Endometrial microvascular endothelial cells (primary cell): ENCODE measurements at regions not wholly inside any gene's neighbourhood (a gene's known extent, or its start where the extent isn't known, plus 50 kb on each side); places are given as distances from the start of the nearest gene placed in this dataset.

Experiments
- in situ Hi-C: cut with HindIII; loops from 2 replicates; pipeline ENCODE4 v1.10.0; 2017; ENCODE audit warnings: low sequenced_read_pairs, low pct_unique_long_range_greater_than_20kb; ENCODE audit errors: inconsistent ontology term

- in situ Hi-C loops: no loop called here
These were observed 123.1 kb downstream of the DKK1 start for GRCh38 chr10:52437205-52437646.

DNA sequence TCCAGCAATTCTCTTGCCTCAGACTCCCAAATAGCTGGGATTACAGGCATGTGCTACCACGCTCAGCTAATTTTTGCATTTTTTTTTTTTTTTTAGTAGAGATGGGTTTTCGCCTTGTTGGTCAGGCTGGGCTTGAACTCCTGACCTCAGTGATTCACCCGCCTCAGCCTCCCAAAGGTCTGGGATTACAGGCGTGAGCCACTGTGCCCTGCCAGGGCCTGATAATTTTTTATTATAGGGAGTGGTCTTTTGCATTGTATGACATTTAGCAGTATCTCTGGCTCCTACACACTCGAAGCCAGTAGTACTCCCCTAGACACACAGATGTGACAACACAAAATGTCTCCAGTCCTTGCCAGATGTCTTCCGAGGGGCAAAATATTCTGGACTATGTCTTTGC, 124.0 kb downstream of the DKK1 start:
- in situ Hi-C loops: no loop called here

DNA sequence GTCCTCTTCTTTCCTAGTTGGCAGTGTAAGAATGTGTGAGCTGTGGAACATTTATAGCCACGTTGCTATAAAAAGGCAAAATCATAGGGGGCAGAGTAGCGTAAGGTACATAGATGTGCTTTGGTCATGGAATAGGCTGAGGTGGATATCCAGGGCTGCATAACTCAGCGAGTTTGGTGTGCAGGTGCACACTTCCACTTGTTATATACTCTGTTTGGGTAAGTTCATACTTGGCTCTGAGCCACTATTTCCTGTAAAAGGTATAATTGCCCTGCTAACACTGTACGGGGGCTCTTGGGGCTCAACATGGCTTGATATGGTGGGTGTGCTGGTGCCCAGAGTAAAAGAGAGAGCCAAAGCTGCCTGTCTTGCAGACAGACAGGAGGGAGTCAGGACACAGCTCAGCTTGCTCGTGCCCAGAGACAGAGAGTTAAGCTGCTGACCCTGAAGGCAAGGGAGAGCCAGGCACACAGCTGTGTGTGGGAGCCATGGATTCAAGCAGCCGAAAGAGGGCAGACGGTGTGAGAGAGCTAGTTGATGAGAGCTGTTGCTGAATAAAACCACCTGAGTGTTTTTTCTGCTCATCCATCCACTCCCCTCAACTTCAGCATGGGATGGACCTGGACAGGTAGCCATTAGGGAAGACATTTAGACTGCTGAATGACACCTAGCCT, 126.7 kb downstream of the DKK1 start:
- in situ Hi-C loops: no loop called here

DNA sequence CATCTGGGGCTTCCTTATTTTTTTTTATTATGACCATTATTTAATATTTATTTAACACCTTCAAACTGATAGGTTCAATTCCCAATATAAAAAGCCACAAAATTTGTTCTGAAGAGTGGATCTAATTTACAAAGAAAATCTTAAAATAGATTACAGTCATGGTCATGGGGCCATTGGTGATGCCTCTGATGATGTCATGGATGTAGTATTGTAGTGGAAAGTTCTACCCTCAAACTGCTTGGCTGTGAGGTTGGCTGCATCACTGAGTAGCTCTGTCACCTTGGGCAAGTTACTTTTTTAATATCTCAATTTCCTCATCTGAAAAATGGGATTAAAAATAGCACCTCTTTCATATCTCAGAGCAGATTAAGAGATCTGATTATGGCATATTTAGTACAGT, 128.5 kb downstream of the DKK1 start:
- in situ Hi-C loops: no loop called here

- in situ Hi-C loops: no loop called here
These were observed 129.6 kb downstream of the DKK1 start for GRCh38 chr10:52443419-52444388.

- in situ Hi-C loops: no loop called here
These were observed 132.3 kb downstream of the DKK1 start for GRCh38 chr10:52446391-52446790.

DNA sequence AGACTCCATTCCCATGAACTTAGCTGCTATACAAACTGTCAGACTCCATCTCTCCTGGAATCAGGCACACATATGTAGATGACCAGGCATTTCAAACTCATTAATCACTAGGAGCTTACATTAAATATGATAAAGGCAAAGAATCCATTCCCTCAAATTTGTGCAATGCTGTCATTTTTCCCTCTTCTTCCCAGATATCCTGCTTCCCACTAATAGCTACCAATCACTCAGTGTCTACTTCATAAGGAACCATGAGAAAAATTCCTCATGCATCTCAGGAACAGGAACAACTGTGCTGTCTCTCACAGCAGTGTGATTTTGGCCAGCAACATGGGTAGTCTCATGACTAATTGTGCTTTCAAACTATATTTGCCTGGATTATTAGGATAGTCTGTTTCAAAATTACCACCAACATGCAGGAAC, 133.9 kb downstream of the DKK1 start:
- in situ Hi-C loops: no loop called here

- in situ Hi-C loops: no loop called here
These were observed 136.7 kb downstream of the DKK1 start for GRCh38 chr10:52450762-52451291.

DNA sequence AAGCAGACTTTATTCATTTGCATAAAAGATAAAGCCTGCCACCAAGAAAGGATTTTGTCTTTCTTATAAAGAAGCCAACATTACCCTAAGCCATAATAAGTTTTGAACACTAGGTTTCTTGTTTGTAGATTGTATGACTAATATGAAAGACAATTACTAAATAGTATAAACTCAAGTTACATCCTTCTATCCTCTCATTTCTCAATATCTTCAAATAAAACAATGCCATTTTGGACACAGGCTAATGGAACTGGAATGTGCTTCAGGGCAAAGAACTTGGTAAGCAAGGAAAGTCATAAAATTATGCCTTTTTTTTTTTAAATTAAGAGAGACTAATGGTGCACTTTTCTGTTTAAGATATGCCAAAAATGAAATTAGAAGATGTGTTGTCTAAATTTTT, 137.7 kb downstream of the DKK1 start:
- in situ Hi-C loops: no loop called here

DNA sequence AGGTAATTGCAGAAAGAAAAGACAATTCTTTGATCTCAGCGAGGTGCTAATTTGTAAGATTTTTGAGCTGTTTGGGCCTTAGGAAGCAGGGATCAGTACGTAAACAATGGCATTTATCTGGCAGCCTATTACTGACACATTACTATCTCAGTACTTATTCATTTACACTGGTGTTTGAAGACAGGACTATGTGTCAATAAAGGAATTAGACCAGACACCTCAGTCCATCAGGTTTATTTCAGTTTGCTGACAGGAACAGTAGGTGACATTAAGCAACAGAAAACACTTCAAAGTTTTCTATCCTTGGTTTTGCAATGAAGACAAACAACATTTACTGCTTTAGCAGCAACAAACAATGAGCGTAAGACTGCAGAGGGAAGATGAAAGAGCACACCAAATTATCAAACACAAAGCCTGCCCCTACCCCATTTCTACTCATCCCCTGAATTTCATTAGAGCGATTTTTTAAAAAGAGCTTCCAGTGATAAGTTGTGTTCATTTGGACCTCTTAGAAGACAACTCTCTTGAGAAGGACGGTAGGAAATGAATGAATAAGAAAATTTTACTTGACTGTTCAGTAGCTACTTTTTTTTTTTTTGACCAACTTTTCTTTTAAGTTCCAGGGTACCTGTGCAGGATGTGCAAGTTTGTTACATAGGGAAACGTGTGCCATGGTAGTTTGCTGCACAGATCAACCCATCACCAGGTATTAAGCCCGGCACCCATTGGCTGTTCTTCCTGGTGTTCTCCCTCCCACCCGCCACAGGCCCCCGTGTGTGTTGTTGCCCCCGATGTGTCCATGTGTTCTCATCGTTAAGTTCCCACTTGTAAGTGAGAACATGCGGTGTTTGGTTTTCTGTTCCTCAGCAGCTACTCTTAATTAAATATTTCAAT, 138.8 kb downstream of the DKK1 start:
- in situ Hi-C loops: no loop called here

- in situ Hi-C loops: no loop called here
These were observed 139.4 kb downstream of the DKK1 start for GRCh38 chr10:52453501-52453900.

DNA sequence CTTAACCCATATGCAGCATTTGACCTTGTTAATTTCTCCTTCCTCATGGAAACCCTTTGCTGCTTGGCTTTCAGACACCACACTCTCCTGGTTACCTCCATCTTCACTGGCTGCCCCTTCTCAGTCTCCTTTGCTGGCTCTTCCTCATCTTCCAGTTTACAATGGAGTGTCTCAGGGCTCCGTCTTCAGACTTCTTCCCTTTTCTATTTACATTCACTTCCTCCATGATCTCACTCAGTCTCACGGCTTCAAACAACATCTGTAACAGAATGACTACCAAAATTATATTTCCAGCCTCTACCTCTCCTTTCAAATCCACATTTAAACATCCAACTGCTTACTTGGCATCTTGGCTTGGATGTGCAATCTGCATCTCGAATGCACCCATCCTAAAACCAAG, 140.4 kb downstream of the DKK1 start:
- in situ Hi-C loops: no loop called here

DNA sequence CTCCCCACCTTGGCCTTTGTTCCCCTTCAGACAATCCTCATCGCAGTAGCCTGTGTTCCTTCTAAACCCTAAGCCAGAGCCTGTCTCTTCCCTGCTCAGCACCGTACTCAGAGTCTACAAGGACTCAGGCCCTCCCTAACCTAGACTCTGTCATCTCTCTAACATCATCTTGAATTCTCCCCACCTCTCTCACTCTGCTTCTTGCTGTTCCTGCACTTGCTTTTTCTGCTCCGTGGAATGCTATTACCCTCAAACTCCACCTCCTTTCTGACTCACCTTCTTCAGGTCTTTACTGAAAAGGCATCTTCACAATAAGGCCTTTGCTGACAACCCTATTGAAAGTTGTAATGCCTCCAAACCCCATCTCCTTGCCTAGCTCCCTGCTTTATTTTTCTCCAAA, 141.0 kb downstream of the DKK1 start:
- in situ Hi-C loops: no loop called here

DNA sequence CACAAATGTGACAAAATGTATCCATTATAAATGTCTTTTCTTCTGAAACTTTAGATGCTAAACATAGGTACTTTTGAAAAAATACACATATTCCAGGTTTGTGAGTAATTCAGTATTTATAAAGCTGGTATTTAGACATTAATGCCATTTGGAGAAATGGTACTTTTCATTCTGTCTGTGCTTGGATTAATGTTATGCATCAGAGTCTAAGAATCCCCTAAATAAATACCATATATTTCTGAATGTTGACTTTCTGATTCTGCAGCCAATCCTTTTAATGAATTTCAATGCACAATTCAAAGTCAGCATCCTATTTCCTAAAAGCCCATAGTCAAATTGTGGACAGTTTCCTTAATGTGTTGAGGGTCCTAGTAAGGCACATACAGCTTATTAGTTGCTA, 145.0 kb downstream of the DKK1 start:
- in situ Hi-C loops: no loop called here

DNA sequence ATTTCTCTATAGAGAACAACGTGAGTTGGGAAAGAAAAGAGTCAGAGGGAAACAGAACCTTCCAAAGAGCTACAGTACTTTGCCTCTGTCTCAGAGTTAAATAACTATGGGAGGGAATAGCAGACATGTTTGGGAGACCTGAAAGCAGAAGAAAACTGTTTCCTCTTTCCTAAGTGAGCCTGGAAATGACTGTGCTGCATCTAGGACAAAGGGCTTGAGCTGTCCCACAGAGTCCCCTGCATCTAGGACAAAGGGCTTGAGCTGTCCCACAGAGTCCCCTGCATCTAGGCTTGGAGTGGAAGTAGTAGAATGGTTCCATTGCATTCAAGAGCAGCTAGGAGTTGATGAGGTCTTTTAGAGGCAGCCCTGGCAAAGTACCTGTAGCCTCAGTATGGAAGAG, 149.7 kb downstream of the DKK1 start:
- in situ Hi-C loops: no loop called here

DNA sequence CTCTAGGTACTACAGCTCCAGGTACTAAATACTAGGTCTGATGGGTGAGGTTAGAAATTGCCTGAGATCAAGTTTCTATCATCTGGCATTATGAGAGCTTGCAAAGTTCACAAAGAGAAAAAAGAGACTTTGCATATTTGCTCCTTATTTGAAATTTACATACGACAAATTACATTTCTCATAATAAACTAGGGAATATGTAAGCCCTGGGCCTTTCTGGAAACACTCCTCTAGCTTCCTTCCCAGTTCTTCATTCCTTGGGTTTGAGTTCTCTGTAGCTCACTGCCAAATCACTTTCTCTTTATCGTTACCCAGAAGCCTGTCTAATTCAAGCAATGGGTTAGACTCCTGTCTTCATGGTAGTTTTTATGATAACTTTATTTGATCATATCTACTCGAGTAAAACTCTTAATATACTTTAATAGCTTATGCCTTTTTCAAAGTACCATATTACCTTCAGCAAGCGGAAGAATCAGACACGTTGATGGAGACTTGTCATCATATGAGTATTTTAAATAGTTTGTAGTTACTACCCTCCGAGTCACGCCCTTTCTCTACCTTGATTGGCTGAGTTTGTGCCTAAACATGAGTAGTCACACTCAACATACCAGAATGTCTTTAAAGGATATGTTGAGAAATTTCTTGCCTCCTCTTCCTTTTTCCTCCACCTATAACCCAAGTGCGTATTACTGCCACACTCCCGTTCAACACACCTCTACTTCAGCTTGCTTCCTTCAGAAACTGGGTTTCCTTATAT, 150.5 kb downstream of the DKK1 start:
- in situ Hi-C loops: no loop called here

GRCh38 chr10:52465202-52465601, 151.1 kb downstream of the DKK1 start:
- in situ Hi-C loops: no loop called here

GRCh38 chr10:52466464-52466863, 152.4 kb downstream of the DKK1 start:
- in situ Hi-C loops: no loop called here
